GM23338 (cell line): ENCODE measurements at regions not wholly inside any gene's neighbourhood (a gene's known extent, or its start where the extent isn't known, plus 50 kb on each side); places are given as distances from the start of the nearest gene placed in this dataset.
A peak's percentile ranks its signal among the peaks of the same experiment; 100 is the strongest.

ENCODE experiments used
- ATAC-seq: fragments of 200-7000 bp; cut with Tn5 transposase; 3 replicates; pipeline ENCODE4 v1.9.1; 2020
- DNase-seq: peaks from one replicate; pipeline ENCODE4 v3.0.0-alpha.2; 2015; ENCODE audit warnings: low spot score
- H2AFZ ChIP-seq: fragments of 200-600 bp; sonication (generic); 2 replicates; pipeline ENCODE4 v1.8.0; 2016; ENCODE audit warnings: antibody characterized with exemption, mild to moderate bottlenecking, moderate library complexity
- H3F3A ChIP-seq: fragments of 200-600 bp; sonication (generic); replicated peaks from 2 replicates; pipeline ENCODE4 v1.8.0; 2017; ENCODE audit warnings: antibody characterized with exemption, mixed run types, low read depth
- H3K27ac ChIP-seq: fragments of 200-600 bp; sonication (generic); 2 replicates; pipeline ENCODE4 v1.6.1; 2016; ENCODE audit warnings: low read depth
- H3K27me3 ChIP-seq: fragments of 200-600 bp; sonication (generic); 2 replicates; pipeline ENCODE4 v1.8.0; 2016; ENCODE audit warnings: mild to moderate bottlenecking, mixed run types, moderate library complexity; ENCODE audit not compliant: insufficient read depth
- H3K36me3 ChIP-seq: fragments of 200-600 bp; sonication (generic); 2 replicates; pipeline ENCODE4 v1.8.0; 2016; ENCODE audit warnings: mild to moderate bottlenecking; ENCODE audit not compliant: insufficient read depth
- H3K4me1 ChIP-seq: fragments of 200-600 bp; sonication (generic); 2 replicates; pipeline ENCODE4 v1.8.0; 2016; ENCODE audit warnings: mild to moderate bottlenecking, moderate library complexity; ENCODE audit not compliant: insufficient read depth
- H3K4me2 ChIP-seq: fragments of 200-600 bp; sonication (generic); 2 replicates; pipeline ENCODE4 v1.7.1; 2017; ENCODE audit warnings: mixed run types
- H3K4me3 ChIP-seq: fragments of 200-600 bp; sonication (generic); 2 replicates; pipeline ENCODE4 v1.6.1; 2016; ENCODE audit warnings: mixed run types
- H3K79me2 ChIP-seq: fragments of 200-600 bp; sonication (generic); replicated peaks from 2 replicates; pipeline ENCODE4 v1.8.0; 2017; ENCODE audit warnings: mild to moderate bottlenecking; ENCODE audit not compliant: insufficient read depth
- H3K9me2 ChIP-seq: fragments of 200-600 bp; sonication (generic); 2 replicates; pipeline ENCODE4 v1.8.0; 2017; ENCODE audit not compliant: insufficient read depth
- H4K20me1 ChIP-seq: fragments of 200-600 bp; sonication (generic); replicated peaks from 2 replicates; pipeline ENCODE4 v1.8.0; 2017; ENCODE audit warnings: mild to moderate bottlenecking; ENCODE audit not compliant: insufficient read depth
- H3K27ac Mint-ChIP-seq: 2 replicates; pipeline ENCODE4 v1.8.0; 2020; ENCODE audit warnings: inconsistent platforms, mild to moderate bottlenecking, moderate library complexity, mixed read lengths
- H3K27me3 Mint-ChIP-seq: 3 replicates; pipeline ENCODE4 v1.8.0; 2022; ENCODE audit warnings: low read depth, mild to moderate bottlenecking, moderate library complexity, mixed read lengths, inconsistent platforms; ENCODE audit not compliant: insufficient read depth, poor library complexity
- H3K36me3 Mint-ChIP-seq: 3 replicates; pipeline ENCODE4 v1.8.0; 2021; ENCODE audit warnings: low read depth, mild to moderate bottlenecking, inconsistent platforms, moderate library complexity, mixed read lengths
- H3K4me1 Mint-ChIP-seq: 3 replicates; pipeline ENCODE4 v1.8.0; 2020; ENCODE audit warnings: mild to moderate bottlenecking, inconsistent platforms, mixed read lengths
- H3K4me3 Mint-ChIP-seq: 3 replicates; pipeline ENCODE4 v1.8.0; 2021; ENCODE audit warnings: moderate library complexity, mild to moderate bottlenecking, inconsistent platforms, mixed read lengths
- H3K9me3 Mint-ChIP-seq: 3 replicates; pipeline ENCODE4 v1.8.0; 2020; ENCODE audit warnings: moderate library complexity, mild to moderate bottlenecking, inconsistent platforms, mixed read lengths
- CREB1 ChIP-seq: fragments of 250-450 bp; sonication (Bioruptor Pico); IDR thresholded peaks from 2 replicates; pipeline ENCODE4 v1.5.0; 2020; ENCODE audit warnings: low read depth, mild to moderate bottlenecking, moderate library complexity
- CTCF ChIP-seq, 2 experiments: fragments of 200-600 bp in 1 of 2; sonication (generic) in 1 of 2; conservative IDR thresholded peaks; 2 replicates each; pipeline versions ENCODE4 v1.5.1 to v1.6.1; 2016 to 2017; ENCODE audit warnings: antibody characterized with exemption in 2 of 2, low read depth in 2 of 2, mild to moderate bottlenecking in 2 of 2, moderate library complexity in 1 of 2
- ETS1 ChIP-seq: IDR thresholded peaks from 2 replicates; pipeline ENCODE4 v1.6.1; 2016; ENCODE audit warnings: antibody characterized with exemption
- EZH2 ChIP-seq: fragments of 200-600 bp; sonication (generic); IDR thresholded peaks from one replicate; pipeline ENCODE4 v1.8.0; 2017; ENCODE audit warnings: antibody characterized with exemption, mild to moderate bottlenecking, low read depth; ENCODE audit not compliant: unreplicated experiment
- EZH2phosphoT487 ChIP-seq: fragments of 200-600 bp; sonication (generic); IDR thresholded peaks from one replicate; pipeline ENCODE4 v1.8.1; 2018; ENCODE audit warnings: antibody characterized with exemption; ENCODE audit not compliant: unreplicated experiment
- JUNB ChIP-seq: IDR thresholded peaks from one replicate; pipeline ENCODE4 v1.6.1; 2016; ENCODE audit warnings: antibody characterized with exemption; ENCODE audit not compliant: unreplicated experiment
- NANOG ChIP-seq: IDR thresholded peaks from 2 replicates; pipeline ENCODE4 v1.6.1; 2016; ENCODE audit warnings: antibody characterized with exemption, borderline replicate concordance
- POLR2AphosphoS5 ChIP-seq: IDR thresholded peaks from 2 replicates; pipeline ENCODE4 v1.6.1; 2016; ENCODE audit warnings: antibody characterized with exemption, low read depth
- REST ChIP-seq: IDR thresholded peaks from one replicate; pipeline ENCODE4 v1.6.1; 2018; ENCODE audit warnings: antibody characterized with exemption; ENCODE audit not compliant: unreplicated experiment
- STAT1 ChIP-seq: IDR thresholded peaks from one replicate; pipeline ENCODE4 v1.6.1; 2016; ENCODE audit warnings: antibody characterized with exemption; ENCODE audit not compliant: unreplicated experiment
- ZNF114 ChIP-seq: fragments of 250-450 bp; sonication (Bioruptor Pico); IDR thresholded peaks from 2 replicates; pipeline ENCODE4 v1.5.0; 2020; ENCODE audit warnings: mild to moderate bottlenecking, moderate library complexity
- ZNF331 ChIP-seq: fragments of 250-450 bp; sonication (Bioruptor Pico); IDR thresholded peaks from 2 replicates; pipeline ENCODE4 v1.5.0; 2020; ENCODE audit warnings: low read depth, mild to moderate bottlenecking, moderate library complexity

- no peak overlapping the region for H2AFZ ChIP-seq
- H3K27ac Mint-ChIP-seq = no peak overlapping the region
- TF ChIP-seq CTCF (conservative IDR thresholded peaks at IDR 0.05; ENCODE audit: low read depth in 2 of 2) = no peak
- TF ChIP-seq STAT1 = no peak
- TF ChIP-seq ZNF114 (CRISPR knock-in tag) = no peak
- no peak for TF ChIP-seq EZH2phosphoT487
- no peak for TF ChIP-seq JUNB
- TF ChIP-seq EZH2 = no peak
- no peak for TF ChIP-seq ZNF331
- TF ChIP-seq ETS1 = no peak
- TF ChIP-seq CREB1 (CRISPR knock-in tag) = no peak
- TF ChIP-seq NANOG = no peak
Observed at GRCh38 chr1:83779565-83779964, 219.4 kb downstream of the TTLL7 start.

GRCh38 chr1:83777758-83778101, 221.2 kb downstream of the TTLL7 start:
- no peaks in the 10 kb centered on the region for H3F3A ChIP-seq
- Mint-ChIP-seq H3K4me3 (no peak overlapping the region), H3K4me1 (peaks cover 19% of the 10 kb centered on the region; the same call in 2 of the 3 replicates), H3K9me3 (no peaks in the 10 kb centered on the region), H3K36me3 (no peaks in the 10 kb centered on the region), H3K27me3 (peaks cover 2% of the 10 kb centered on the region), H3K27ac (no peak overlapping the region)
- no peaks in the 10 kb centered on the region for H3K27me3 ChIP-seq
- no peak overlapping the region for H3K4me2 ChIP-seq
- no peaks in the 10 kb centered on the region for H3K9me2 ChIP-seq
- H4K20me1 ChIP-seq = no peaks in the 10 kb centered on the region
- H3K36me3 ChIP-seq = no peaks in the 10 kb centered on the region
- no peak overlapping the region for H3K27ac ChIP-seq
- H2AFZ ChIP-seq = peak overlapping the region; percentile 28
- DNase-seq = no peak
- ATAC-seq = no peak
- H3K79me2 ChIP-seq = no peaks in the 10 kb centered on the region
- no peak overlapping the region for H3K4me3 ChIP-seq
- peaks cover 25% of the 10 kb centered on the region; the same call in 1 of the 2 replicates for H3K4me1 ChIP-seq
- TF ChIP-seq POLR2AphosphoS5 (no peak), NANOG (no peak), JUNB (no peak), REST (no peak), CREB1 (CRISPR knock-in tag) (no peak), CTCF (conservative IDR thresholded peaks at IDR 0.05; ENCODE audit: low read depth in 2 of 2) (no peak), ETS1 (no peak), EZH2phosphoT487 (no peak), EZH2 (no peak)

More at GRCh38 chr1:83779565-83779964, 219.4 kb downstream of the TTLL7 start:
- Histone ChIP-seq H3K4me2 (no peak overlapping the region), H3K4me3 (no peak overlapping the region), H3K4me1 (peaks cover 25% of the 10 kb centered on the region; the same call in 1 of the 2 replicates), H3F3A (no peaks in the 10 kb centered on the region), H3K27me3 (no peaks in the 10 kb centered on the region), H3K36me3 (no peaks in the 10 kb centered on the region), H3K79me2 (no peaks in the 10 kb centered on the region), H3K9me2 (no peaks in the 10 kb centered on the region), H3K27ac (no peak overlapping the region), H4K20me1 (no peaks in the 10 kb centered on the region)
- H3K27me3 Mint-ChIP-seq = peaks cover 2% of the 10 kb centered on the region
- no peak for DNase-seq
- no peak for ATAC-seq
- H3K4me3 Mint-ChIP-seq = no peak overlapping the region
- H3K9me3 Mint-ChIP-seq = 0 out of 3 replicates have a peak, but pooled peaks cover 4% of the 10 kb centered on the region
- H3K36me3 Mint-ChIP-seq = no peaks in the 10 kb centered on the region
- peaks cover 19% of the 10 kb centered on the region; the same call in 2 of the 3 replicates for H3K4me1 Mint-ChIP-seq
